T-helper 1 cell (primary cell): ENCODE measurements at regions not wholly inside any gene's neighbourhood (a gene's known extent, or its start where the extent isn't known, plus 50 kb on each side); places are given as distances from the start of the nearest gene placed in this dataset.

ENCODE experiments used
- DNase-seq, 5 donors: peaks; one replicate each; pipeline ENCODE4 v3.0.0-alpha.2; 2012 to 2020

GRCh38 chr10:131810036-131810804 lies 90.6 kb upstream of the PPP2R2D start:
- DNase-seq: no peak

- no peak for DNase-seq
Measured at GRCh38 chr10:131810805-131811629, 89.8 kb upstream of the PPP2R2D start.

GRCh38 chr10:131811630-131812403 lies 89.0 kb upstream of the PPP2R2D start:
- no peak for DNase-seq

- DNase-seq: no peak
Measured at GRCh38 chr10:131812736-131813604, 87.8 kb upstream of the PPP2R2D start.

GRCh38 chr10:131814567-131815265 lies 86.1 kb upstream of the PPP2R2D start:
- no peak for DNase-seq

GRCh38 chr10:131815266-131816156 lies 85.3 kb upstream of the PPP2R2D start:
- DNase-seq: no peak

- no peak for DNase-seq
Measured at GRCh38 chr10:131816157-131816775, 84.5 kb upstream of the PPP2R2D start.

- DNase-seq: no peak
Measured at GRCh38 chr10:131816941-131817700, 83.7 kb upstream of the PPP2R2D start.

DNA sequence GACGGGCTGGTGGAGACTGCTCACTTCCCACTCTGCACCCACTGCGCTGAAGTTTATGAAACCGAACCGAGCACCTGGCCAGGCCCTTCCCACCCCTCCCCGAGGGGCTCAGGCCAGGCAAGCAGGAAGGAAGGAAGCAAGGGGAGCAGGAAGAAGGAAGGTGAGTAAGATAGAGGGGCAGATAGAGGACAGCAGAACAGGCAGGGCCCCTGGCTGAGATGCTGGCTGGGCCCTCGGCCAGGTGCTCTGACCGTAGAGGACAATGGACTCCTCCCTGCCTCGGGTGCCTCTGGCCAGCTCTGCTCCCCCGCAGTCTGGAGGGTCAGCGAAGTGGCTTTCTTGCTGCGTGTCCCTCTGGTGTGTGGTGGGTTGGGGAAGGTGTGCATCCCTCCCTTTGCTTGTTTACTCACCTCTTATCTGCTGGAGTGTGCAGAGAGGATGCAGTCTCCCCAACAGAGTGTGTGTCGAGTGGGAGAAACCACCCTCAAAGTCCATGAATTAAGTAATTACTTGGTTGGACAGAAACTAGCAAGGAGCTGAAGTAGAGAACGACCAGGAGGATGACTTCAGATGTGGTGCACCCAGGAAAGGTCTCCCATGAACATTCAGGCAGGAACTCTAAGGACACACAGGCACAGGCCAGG lies 82.8 kb upstream of the PPP2R2D start:
- DNase-seq: no peak

GRCh38 chr10:131818510-131819234 lies 82.1 kb upstream of the PPP2R2D start:
- no peak for DNase-seq

DNA sequence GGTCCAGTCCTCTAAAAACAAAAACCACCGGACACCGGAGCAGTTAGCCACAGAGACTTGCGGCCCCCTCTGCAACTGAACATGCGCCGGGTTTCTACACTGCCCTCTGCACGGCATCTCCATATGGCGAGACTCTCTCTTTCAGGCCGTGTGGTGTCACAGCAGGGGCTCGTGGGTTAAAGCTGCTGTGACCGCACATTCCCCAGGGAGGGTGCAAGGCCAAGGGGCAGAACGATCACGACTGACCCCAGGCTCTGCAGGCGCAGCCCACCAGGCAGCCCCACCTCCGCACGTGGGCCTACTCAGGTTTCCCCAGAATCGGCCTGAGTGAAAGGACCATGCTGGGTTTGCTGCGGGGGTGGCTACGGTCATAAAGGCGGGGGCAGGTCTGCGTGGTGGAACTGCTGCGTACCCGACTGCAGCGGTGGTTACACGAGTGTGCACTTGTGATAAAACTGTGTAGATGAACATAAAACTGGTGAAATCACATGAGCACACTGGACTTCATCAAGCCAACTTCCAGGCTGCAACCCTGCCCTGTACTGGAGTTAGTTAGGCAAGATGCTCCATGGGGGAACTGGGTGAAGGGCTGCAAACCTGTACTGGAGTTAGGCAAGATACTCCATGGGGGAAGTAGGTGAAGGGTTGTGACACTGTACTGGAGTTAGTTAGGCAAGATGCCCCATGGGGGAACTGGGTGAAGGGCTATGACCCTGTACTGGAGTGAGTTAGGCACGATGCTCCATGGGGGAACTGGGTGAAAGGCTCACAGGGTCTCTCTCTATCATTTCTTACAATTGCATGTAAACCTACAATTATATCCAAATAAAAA lies 81.4 kb upstream of the PPP2R2D start:
- no peak for DNase-seq

DNA sequence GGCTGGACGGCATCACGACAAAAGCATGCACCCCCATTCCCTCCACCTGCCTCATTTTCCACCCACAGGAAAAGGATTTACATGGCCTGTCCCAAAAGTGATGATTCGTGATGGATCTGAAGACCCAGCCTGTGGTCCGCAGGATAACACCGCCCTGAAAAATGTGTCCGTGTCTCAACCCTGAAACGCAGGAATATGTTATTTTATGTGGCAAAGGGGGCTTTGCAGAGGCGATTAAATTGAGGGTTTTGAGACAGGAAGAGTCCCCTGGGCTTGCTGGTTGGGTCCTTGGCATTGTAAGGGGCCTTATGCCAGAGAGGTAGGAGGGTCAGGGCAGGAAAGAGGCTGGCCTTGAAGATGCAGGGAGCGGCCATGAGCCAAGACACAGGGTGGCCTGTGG lies 80.2 kb upstream of the PPP2R2D start:
- no peak for DNase-seq

DNA sequence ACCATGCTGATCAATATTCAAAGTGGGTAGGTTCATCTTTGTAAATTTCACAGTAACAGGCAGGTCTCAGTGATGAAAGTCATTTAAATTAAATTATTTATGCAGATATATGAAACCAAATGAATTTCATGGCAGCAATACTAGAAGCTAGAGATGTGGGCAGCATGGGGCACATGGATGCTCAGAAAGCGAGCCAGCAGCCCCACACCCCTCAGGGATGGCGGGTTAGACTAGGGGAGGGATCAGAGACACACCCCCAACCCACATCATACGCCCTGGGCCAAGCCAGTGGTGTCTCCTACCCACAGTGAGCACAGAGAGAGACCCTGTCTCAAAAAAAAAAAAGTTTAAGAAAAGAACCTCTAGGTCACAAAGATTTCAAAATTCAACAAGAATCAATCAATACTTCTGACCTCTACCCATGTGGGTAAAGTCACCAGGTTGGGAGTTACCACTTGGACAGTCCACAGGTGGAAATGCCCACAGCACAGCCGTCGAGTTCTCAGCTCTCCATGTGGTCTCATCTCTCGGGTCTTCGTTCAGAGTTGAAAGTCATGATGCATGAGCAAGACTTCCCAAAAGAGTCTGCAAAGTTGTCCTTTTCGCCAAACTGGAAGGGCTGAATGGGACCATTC lies 79.3 kb upstream of the PPP2R2D start:
- no peak for DNase-seq

GRCh38 chr10:131822013-131822691 lies 78.7 kb upstream of the PPP2R2D start:
- no peak for DNase-seq

DNA sequence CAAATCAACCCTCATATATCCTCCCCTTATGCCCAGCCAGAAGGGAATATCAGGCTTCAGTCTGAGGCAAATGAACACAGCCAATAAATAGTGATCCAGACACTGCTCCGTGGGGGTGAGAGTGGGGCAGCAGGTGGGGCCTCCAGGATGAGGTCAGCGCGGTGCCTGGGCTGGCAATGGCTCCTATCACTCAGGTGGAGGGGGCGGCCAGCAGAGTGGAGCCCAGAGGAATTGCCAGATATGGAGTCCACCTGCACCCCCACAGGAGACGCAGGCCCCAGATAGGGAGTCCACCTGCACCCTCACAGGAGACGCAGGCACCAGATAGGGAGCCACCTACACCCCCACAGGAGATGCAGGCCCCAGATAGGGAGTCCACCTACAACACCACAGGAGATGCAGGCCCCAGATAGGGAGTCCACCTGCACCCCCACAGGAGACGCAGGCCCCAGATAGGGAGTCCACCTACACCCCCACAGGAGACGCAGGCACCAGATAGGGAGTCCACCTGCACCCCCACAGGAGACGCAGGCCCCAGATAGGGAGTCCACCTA lies 78.0 kb upstream of the PPP2R2D start:
- no peak for DNase-seq
